Progenitor cell of endocrine pancreas (in vitro differentiated cells): ENCODE measurements at regions not wholly inside any gene's neighbourhood (a gene's known extent, or its start where the extent isn't known, plus 50 kb on each side); places are given as distances from the start of the nearest gene placed in this dataset.

Experiments
- DNase-seq: peaks from one replicate; pipeline ENCODE4 v3.0.0; 2021; ENCODE audit warnings: low spot score; ENCODE audit not compliant: unreplicated experiment
- H3K27ac Mint-ChIP-seq: 2 replicates; pipeline ENCODE4 v1.8.0; 2021; ENCODE audit warnings: mild to moderate bottlenecking, moderate library complexity, mixed read lengths
- H3K27me3 Mint-ChIP-seq: 2 replicates; pipeline ENCODE4 v1.8.0; 2021; ENCODE audit warnings: mixed read lengths
- H3K36me3 Mint-ChIP-seq: 2 replicates; pipeline ENCODE4 v1.8.0; 2022; ENCODE audit warnings: mixed read lengths; ENCODE audit not compliant: insufficient read depth
- H3K4me1 Mint-ChIP-seq: 2 replicates; pipeline ENCODE4 v1.8.0; 2021; ENCODE audit warnings: low read depth, mixed read lengths
- H3K4me3 Mint-ChIP-seq: 2 replicates; pipeline ENCODE4 v1.8.0; 2021; ENCODE audit warnings: low read depth, mild to moderate bottlenecking, moderate library complexity, mixed read lengths
- H3K9me3 Mint-ChIP-seq: 2 replicates; pipeline ENCODE4 v1.8.0; 2021; ENCODE audit warnings: low read depth, mixed read lengths
- TF ChIP-seq, protein P1 (sequence below): fragments of 200-600 bp; sonication (generic); IDR thresholded peaks from one replicate; pipeline ENCODE4 v1.5.0; 2021; ENCODE audit warnings: antibody characterized with exemption, mild to moderate bottlenecking; ENCODE audit not compliant: unreplicated experiment

GRCh38 chr2:201968050-201968449 is 65.6 kb upstream of the FZD7 start:
- H3K36me3 Mint-ChIP-seq = no peaks in the 10 kb centered on the region
- no peaks in the 10 kb centered on the region for H3K27me3 Mint-ChIP-seq
- peak overlapping the region; percentile 16 for H3K27ac Mint-ChIP-seq
- H3K9me3 Mint-ChIP-seq = no peaks in the 10 kb centered on the region
- TF ChIP-seq, protein P1, sequence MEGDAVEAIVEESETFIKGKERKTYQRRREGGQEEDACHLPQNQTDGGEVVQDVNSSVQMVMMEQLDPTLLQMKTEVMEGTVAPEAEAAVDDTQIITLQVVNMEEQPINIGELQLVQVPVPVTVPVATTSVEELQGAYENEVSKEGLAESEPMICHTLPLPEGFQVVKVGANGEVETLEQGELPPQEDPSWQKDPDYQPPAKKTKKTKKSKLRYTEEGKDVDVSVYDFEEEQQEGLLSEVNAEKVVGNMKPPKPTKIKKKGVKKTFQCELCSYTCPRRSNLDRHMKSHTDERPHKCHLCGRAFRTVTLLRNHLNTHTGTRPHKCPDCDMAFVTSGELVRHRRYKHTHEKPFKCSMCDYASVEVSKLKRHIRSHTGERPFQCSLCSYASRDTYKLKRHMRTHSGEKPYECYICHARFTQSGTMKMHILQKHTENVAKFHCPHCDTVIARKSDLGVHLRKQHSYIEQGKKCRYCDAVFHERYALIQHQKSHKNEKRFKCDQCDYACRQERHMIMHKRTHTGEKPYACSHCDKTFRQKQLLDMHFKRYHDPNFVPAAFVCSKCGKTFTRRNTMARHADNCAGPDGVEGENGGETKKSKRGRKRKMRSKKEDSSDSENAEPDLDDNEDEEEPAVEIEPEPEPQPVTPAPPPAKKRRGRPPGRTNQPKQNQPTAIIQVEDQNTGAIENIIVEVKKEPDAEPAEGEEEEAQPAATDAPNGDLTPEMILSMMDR = no peak
- H3K4me1 Mint-ChIP-seq = peaks cover 30% of the 10 kb centered on the region
- no peak for DNase-seq
- no peak overlapping the region for H3K4me3 Mint-ChIP-seq

- Mint-ChIP-seq H3K4me3 (no peak overlapping the region), H3K9me3 (no peaks in the 10 kb centered on the region), H3K4me1 (peaks cover 30% of the 10 kb centered on the region), H3K27ac (no peak overlapping the region), H3K36me3 (no peaks in the 10 kb centered on the region), H3K27me3 (no peaks in the 10 kb centered on the region)
- TF ChIP-seq, protein P1 = no peak
- DNase-seq = no peak
Measured at GRCh38 chr2:201968476-201968875, 65.2 kb upstream of the FZD7 start.

GRCh38 chr2:201969241-201969937 is 64.3 kb upstream of the FZD7 start:
- TF ChIP-seq, protein P1 = no peak
- no peak for DNase-seq
- Mint-ChIP-seq H3K27me3 (no peaks in the 10 kb centered on the region), H3K4me1 (peaks cover 31% of the 10 kb centered on the region), H3K36me3 (no peaks in the 10 kb centered on the region), H3K27ac (no peak overlapping the region), H3K4me3 (no peak overlapping the region), H3K9me3 (no peaks in the 10 kb centered on the region)

DNA sequence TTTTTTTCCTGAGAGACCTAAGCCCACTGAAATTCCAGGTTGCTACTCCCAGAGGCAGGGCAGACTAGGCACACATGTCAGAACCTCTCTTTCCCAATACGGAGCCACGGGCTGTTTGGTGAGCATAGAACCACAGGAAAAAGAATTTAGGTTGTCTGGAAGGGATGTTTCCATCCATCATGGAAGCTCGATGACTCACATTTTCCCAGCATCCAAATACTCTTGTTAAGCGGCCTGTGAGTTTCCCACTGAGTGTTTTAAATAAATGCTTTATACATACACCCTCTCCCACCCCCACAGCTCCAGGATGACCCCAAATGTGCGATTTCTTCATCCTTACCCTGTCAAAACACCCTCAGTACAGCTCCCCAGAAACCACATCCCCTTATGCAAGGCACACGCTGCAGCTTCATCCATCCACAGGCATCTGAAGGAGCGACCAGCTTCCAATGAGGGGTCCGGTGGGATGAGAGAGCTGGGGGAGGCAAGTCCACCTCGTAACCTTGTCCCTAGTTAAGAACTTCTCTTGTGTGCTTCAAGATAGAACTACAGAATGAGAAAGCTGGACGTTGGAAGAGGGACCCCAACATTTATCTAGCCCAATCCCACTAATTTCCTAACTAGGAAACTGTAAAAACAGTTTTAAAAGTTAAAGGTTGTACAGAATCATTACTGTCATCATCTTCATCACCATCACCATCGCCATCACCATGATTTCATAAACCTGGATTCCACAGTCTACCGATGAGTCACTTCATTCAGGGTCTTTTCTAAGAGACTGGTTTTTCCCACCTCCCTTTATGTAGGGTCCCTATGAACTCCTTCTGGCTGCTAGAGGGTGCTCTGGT is 63.5 kb upstream of the FZD7 start:
- Mint-ChIP-seq H3K27ac (peak overlapping the region; percentile 77), H3K4me1 (peaks cover 32% of the 10 kb centered on the region)

GRCh38 chr2:201970786-201971108 is 62.9 kb upstream of the FZD7 start:
- H3K27me3 Mint-ChIP-seq = no peaks in the 10 kb centered on the region

More for the DNA sequence above, 63.5 kb upstream of the FZD7 start:
- TF ChIP-seq, protein P1 = no peak
- H3K4me3 Mint-ChIP-seq = no peak overlapping the region
- no peak for DNase-seq
- H3K27me3 Mint-ChIP-seq = no peaks in the 10 kb centered on the region
- H3K9me3 Mint-ChIP-seq = no peaks in the 10 kb centered on the region
- H3K36me3 Mint-ChIP-seq = no peaks in the 10 kb centered on the region

More at GRCh38 chr2:201970786-201971108, 62.9 kb upstream of the FZD7 start:
- H3K27ac Mint-ChIP-seq = no peak overlapping the region
- TF ChIP-seq, protein P1 = no peak
- H3K9me3 Mint-ChIP-seq = no peaks in the 10 kb centered on the region
- peaks cover 37% of the 10 kb centered on the region for H3K4me1 Mint-ChIP-seq
- H3K36me3 Mint-ChIP-seq = no peaks in the 10 kb centered on the region
- no peak overlapping the region for H3K4me3 Mint-ChIP-seq
- no peak for DNase-seq
